ENCODE measurements at regions not wholly inside any gene's neighbourhood (a gene's known extent, or its start where the extent isn't known, plus 50 kb on each side); places are given as distances from the start of the nearest gene placed in this dataset.

GRCh38 chr5:52731274-52732027 lies 56.3 kb upstream of the ITGA1 start:
- TF ChIP-seq CTCF (IDR thresholded peaks at IDR 0.05) = no peak
- TF ChIP-seq POLR2A (IDR thresholded peaks at IDR 0.05) = no peak
- no peak for TF ChIP-seq EP300 (IDR thresholded peaks at IDR 0.05)
- no peak for TF ChIP-seq POLR2AphosphoS5 (IDR thresholded peaks at IDR 0.05)
